HepG2 (cell line): ENCODE measurements at regions not wholly inside any gene's neighbourhood (a gene's known extent, or its start where the extent isn't known, plus 50 kb on each side); places are given as distances from the start of the nearest gene placed in this dataset.
A peak's percentile ranks its signal among the peaks of the same experiment; 100 is the strongest.

Experiments used
- ATAC-seq: fragments of 200-7000 bp; cut with Tn5 transposase; 3 replicates; pipeline ENCODE4 v1.9.1; 2020; ENCODE audit warnings: mild to moderate bottlenecking, moderate library complexity
- BruUV-seq: library from RNA; stranded (reverse); fragments of 400-500 nt; replicated peaks from 2 replicates; lab custom pipeline; 2021; lab: Mats Ljungman, UMichigan
- CTCF ChIA-PET: fragments of 300-600 bp; formaldehyde crosslinking; extraction: SDS; loops from one replicate; lab custom pipeline; 2021; ENCODE audit warnings: low total read pairs, inconsistent platforms, low intra/inter-chr PET ratio; lab: Yijun Ruan, JAX
- POLR2A ChIA-PET: fragments of 350-600 bp; sonication (Branson Sonifier 250); formaldehyde crosslinking; loops from one replicate; lab custom pipeline; 2020; ENCODE audit warnings: antibody characterized with exemption, inconsistent platforms; lab: Yijun Ruan, JAX
- DNase-seq: peaks from one replicate; pipeline ENCODE4 v3.0.0-alpha.2; 2015; ENCODE audit warnings: low spot score
- FAIRE-seq: peaks from 3 replicates; lab custom pipeline; 2011; peaks lifted over from hg19 to GRCh38; lab: Jason Lieb, UNC
- H2AFZ ChIP-seq: one replicate; pipeline ENCODE4 v1.6.1; 2011; ENCODE audit warnings: low read length, inconsistent platforms
- H3K27ac ChIP-seq: fragments of 300-600 bp; 3 replicates; pipeline ENCODE4 v1.8.0; 2011; ENCODE audit warnings: mixed run types, mild to moderate bottlenecking, mixed read lengths, low read length, inconsistent platforms; ENCODE audit not compliant: insufficient read depth; ENCODE audit errors: extremely low read length
- H3K27me3 ChIP-seq, 2 experiments: fragments of 200-600 bp in 1 of 2; 2 replicates in 1 of 2; 3 replicates in 1 of 2; pipeline versions ENCODE4 v1.6.0 to v1.8.0; 2011; ENCODE audit warnings: low read length in 2 of 2, mild to moderate bottlenecking in 2 of 2, moderate library complexity in 2 of 2, inconsistent platforms in 1 of 2; ENCODE audit not compliant: insufficient read depth in 2 of 2, control insufficient read depth in 1 of 2
- H3K36me3 ChIP-seq, 2 experiments: fragments of 200-600 bp in 1 of 2; replicated peaks in 1 of 2; 2 replicates in 1 of 2; 3 replicates in 1 of 2; pipeline versions ENCODE4 v1.5.1 to v1.8.0; 2011; ENCODE audit warnings: low read length in 2 of 2, inconsistent platforms in 1 of 2; ENCODE audit not compliant: insufficient read depth in 2 of 2, control insufficient read depth in 1 of 2
- H3K4me1 ChIP-seq: 2 replicates; pipeline ENCODE4 v1.5.1; 2012; ENCODE audit warnings: low read length, inconsistent platforms; ENCODE audit not compliant: insufficient read depth
- H3K4me2 ChIP-seq: 2 replicates; pipeline ENCODE4 v1.6.0; 2011; ENCODE audit warnings: low read depth, low read length, inconsistent platforms
- H3K4me3 ChIP-seq, 3 experiments: fragments of 200-600 bp in 1 of 3; sonication (generic), shearing (Covaris generic) in 1 of 3; replicated peaks in 1 of 3; 2 replicates each; pipeline ENCODE4 v1.5.1; 2011 to 2016; ENCODE audit warnings: low read length in 3 of 3, inconsistent platforms in 2 of 3, low read depth in 2 of 3, mild to moderate bottlenecking in 2 of 3, control low read depth in 1 of 3, mixed read lengths in 1 of 3; ENCODE audit not compliant: insufficient read depth in 1 of 3
- H3K79me2 ChIP-seq: one replicate; pipeline ENCODE4 v1.6.1; 2011; ENCODE audit warnings: low read length, inconsistent platforms; ENCODE audit not compliant: insufficient read depth
- H3K9ac ChIP-seq: 2 replicates; pipeline ENCODE4 v1.6.0; 2011; ENCODE audit warnings: mild to moderate bottlenecking, low read depth, low read length, inconsistent platforms; ENCODE audit not compliant: insufficient read depth
- H3K9me3 ChIP-seq: 2 replicates; pipeline ENCODE4 v1.5.1; 2012; ENCODE audit warnings: mild to moderate bottlenecking, low read length
- H4K20me1 ChIP-seq: 2 replicates; pipeline ENCODE4 v1.6.0; 2011; ENCODE audit warnings: inconsistent platforms, mild to moderate bottlenecking, low read length, moderate library complexity; ENCODE audit not compliant: insufficient read depth
- CREM ChIP-seq, 2 experiments: sonication (generic) in 1 of 2; formaldehyde crosslinking in 1 of 2; IDR thresholded peaks; 2 replicates each; pipeline versions ENCODE4 v1.4.0 to v1.6.1; 2016 to 2020; ENCODE audit warnings: antibody characterized with exemption in 1 of 2, mild to moderate bottlenecking in 1 of 2, missing genetic modification reagents in 1 of 2
- DMAP1 ChIP-seq: IDR thresholded peaks from 2 replicates; pipeline ENCODE4 v1.6.1; 2016
- HNF4G ChIP-seq, 2 experiments: sonication (generic) in 1 of 2; formaldehyde crosslinking in 1 of 2; IDR thresholded peaks; 2 replicates each; pipeline versions ENCODE4 v1.4.0 to v1.6.1; 2011 to 2020; ENCODE audit warnings: borderline replicate concordance in 2 of 2, low read depth in 2 of 2, mild to moderate bottlenecking in 2 of 2, low read length in 1 of 2, missing genetic modification reagents in 1 of 2, moderate library complexity in 1 of 2
- HOXA3 ChIP-seq: sonication (generic); formaldehyde crosslinking; IDR thresholded peaks from 2 replicates; pipeline ENCODE4 v1.5.0; 2020; ENCODE audit warnings: missing genetic modification reagents
- MEIS1 ChIP-seq: sonication (generic); formaldehyde crosslinking; IDR thresholded peaks from 2 replicates; pipeline ENCODE4 v1.9.0; 2021; ENCODE audit warnings: mild to moderate bottlenecking, missing genetic modification reagents, moderate library complexity, borderline replicate concordance
- SNRNP70 ChIP-seq: fragments of 200-400 bp; formaldehyde crosslinking; IDR thresholded peaks from 2 replicates; pipeline ENCODE4 v1.6.1; 2017; ENCODE audit warnings: mild to moderate bottlenecking, low read depth, low read length, moderate library complexity
- STAG1 ChIP-seq: sonication (generic); formaldehyde crosslinking; IDR thresholded peaks from 2 replicates; pipeline ENCODE4 v1.4.0; 2020; ENCODE audit warnings: missing genetic modification reagents
- ZNF510 ChIP-seq: sonication (generic); formaldehyde crosslinking; IDR thresholded peaks from 2 replicates; pipeline ENCODE4 v1.4.0; 2020; ENCODE audit warnings: low read depth, mild to moderate bottlenecking, missing genetic modification reagents
- ZNF724P ChIP-seq: sonication (generic); formaldehyde crosslinking; IDR thresholded peaks from 2 replicates; pipeline ENCODE4 v1.8.0; 2022; ENCODE audit warnings: missing genetic modification reagents, borderline replicate concordance
- WGBS: methylation state at CpG from one replicate; pipeline ENCODE4 v1.1.6; 2017; ENCODE audit warnings: low lambda C conversion rate; 5-methylcytosine and 5-hydroxymethylcytosine counted together
- in situ Hi-C: cut with HindIII; loops from 2 replicates; pipeline ENCODE4 v1.10.0; 2017; ENCODE audit warnings: low pct_unique_long_range_greater_than_20kb; ENCODE audit not compliant: extremely low pct_ligation_motif_present
- intact Hi-C: fragments of 100-400 bp; cut with micrococcal nuclease; formaldehyde crosslinking; loops from one replicate; pipeline ENCODE4 v1.10.0; 2022; ENCODE audit not compliant: unreplicated experiment
- TF ChIP-seq, protein P1 (sequence below): sonication (generic); formaldehyde crosslinking; IDR thresholded peaks from 2 replicates; pipeline ENCODE4 v1.5.0; 2020; ENCODE audit warnings: mild to moderate bottlenecking, missing genetic modification reagents, borderline replicate concordance

DNA sequence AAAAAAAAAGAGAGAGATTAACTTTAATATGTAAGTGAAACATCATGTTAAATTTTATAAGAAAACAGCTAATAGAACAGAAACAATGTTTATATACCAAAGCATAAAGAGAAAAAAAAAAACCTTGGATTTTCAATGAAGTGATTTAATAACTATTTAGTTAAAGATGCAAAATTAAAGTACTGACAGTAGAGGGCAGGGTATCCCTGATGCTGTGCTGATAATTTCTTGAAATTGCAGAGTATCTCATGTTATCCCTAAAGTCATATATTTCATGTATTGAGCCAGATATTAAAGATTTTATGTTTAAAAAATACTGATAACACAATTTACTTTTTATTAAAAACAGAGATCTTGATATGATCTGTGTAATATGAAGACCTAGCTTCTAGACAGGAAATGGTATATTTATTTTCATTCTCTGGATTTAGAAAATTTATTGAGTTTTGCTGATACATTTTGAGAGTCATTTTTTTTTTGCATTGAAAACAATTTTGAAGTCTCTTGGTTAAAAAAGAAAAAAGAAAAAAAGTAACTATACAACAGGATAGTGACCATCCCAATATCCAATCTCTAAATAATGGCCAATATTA lies 273.2 kb downstream of the USP25 start:
- Histone ChIP-seq H3K27ac (no peak overlapping the region), H3K9me3 (no peaks in the 10 kb centered on the region), H3K36me3 (no peaks in the 10 kb centered on the region), H3K4me3 (no peak overlapping the region), H3K9ac (no peak overlapping the region), H2AFZ (no peak overlapping the region), H3K4me1 (no peaks in the 10 kb centered on the region), H4K20me1 (no peaks in the 10 kb centered on the region), H3K27me3 (no peaks in the 10 kb centered on the region), H3K79me2 (no peaks in the 10 kb centered on the region), H3K4me2 (no peak overlapping the region)
- ATAC-seq (no peak), FAIRE-seq (no peak), DNase-seq (no peak)
- BruUV-seq, result no TSS peak
- intact Hi-C loops, result loop anchor here (5.0 kb wide), 1 partner anchor 329 kb away; no protein-coding TSS in a partner anchor
- POLR2A ChIA-PET, result no interaction called here
- CTCF ChIA-PET, result no interaction called here
- in situ Hi-C loops, result no loop called here
- TF ChIP-seq DMAP1 (no peak), CREM (IDR thresholded peaks at IDR 0.05) (no peak), CREM (CRISPR knock-in tag; IDR thresholded peaks at IDR 0.05) (no peak), MEIS1 (CRISPR knock-in tag) (no peak), ZNF510 (CRISPR knock-in tag) (no peak), STAG1 (CRISPR knock-in tag) (peak; percentile 26)
- TF ChIP-seq, all 625 proteins: peak for 1

DNA sequence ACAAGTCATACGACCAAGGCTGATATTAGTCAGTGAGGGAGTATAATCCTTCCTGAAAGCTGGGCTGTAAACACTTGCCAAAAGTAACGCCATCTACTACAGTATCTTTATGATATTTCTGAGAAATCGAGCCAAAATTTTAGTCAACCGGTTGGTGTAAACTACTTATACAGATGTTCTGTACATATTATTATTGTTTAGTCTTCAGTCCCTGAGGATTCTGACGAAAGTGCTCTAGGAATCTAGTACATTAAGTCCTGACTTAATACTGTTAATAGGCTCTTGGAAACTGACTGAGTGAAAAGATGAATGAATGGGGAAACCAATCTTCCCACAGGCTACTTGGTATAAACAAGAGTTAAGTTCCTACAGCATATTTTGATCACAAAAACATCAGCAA lies 274.3 kb downstream of the USP25 start:
- H3K4me1 ChIP-seq, result no peaks in the 10 kb centered on the region
- CTCF ChIA-PET, result no interaction called here
- POLR2A ChIA-PET, result no interaction called here
- BruUV-seq, result no TSS peak
- WGBS, result 32% methylated on average over 5 of the region's 5 CpGs
- H2AFZ ChIP-seq, result no peak overlapping the region
- no peaks in the 10 kb centered on the region for H3K79me2 ChIP-seq
- H3K27ac ChIP-seq, result no peak overlapping the region
- intact Hi-C loops, result loop anchor here (5.0 kb wide), 1 partner anchor 328 kb away; no protein-coding TSS in a partner anchor
- H3K36me3 ChIP-seq, result no peaks in the 10 kb centered on the region
- ATAC-seq (no peak), FAIRE-seq (no peak), DNase-seq (no peak)
- in situ Hi-C loops, result no loop called here
- no peaks in the 10 kb centered on the region for H3K9me3 ChIP-seq
- H3K4me3 ChIP-seq, result no peak overlapping the region
- no peak overlapping the region for H3K4me2 ChIP-seq
- H4K20me1 ChIP-seq, result no peaks in the 10 kb centered on the region
- no peak overlapping the region for H3K9ac ChIP-seq
- H3K27me3 ChIP-seq, result no peaks in the 10 kb centered on the region; a peak in 1 of 5 replicates
- TF ChIP-seq ZNF724P (CRISPR knock-in tag), result no peak
- TF ChIP-seq, protein P1, sequence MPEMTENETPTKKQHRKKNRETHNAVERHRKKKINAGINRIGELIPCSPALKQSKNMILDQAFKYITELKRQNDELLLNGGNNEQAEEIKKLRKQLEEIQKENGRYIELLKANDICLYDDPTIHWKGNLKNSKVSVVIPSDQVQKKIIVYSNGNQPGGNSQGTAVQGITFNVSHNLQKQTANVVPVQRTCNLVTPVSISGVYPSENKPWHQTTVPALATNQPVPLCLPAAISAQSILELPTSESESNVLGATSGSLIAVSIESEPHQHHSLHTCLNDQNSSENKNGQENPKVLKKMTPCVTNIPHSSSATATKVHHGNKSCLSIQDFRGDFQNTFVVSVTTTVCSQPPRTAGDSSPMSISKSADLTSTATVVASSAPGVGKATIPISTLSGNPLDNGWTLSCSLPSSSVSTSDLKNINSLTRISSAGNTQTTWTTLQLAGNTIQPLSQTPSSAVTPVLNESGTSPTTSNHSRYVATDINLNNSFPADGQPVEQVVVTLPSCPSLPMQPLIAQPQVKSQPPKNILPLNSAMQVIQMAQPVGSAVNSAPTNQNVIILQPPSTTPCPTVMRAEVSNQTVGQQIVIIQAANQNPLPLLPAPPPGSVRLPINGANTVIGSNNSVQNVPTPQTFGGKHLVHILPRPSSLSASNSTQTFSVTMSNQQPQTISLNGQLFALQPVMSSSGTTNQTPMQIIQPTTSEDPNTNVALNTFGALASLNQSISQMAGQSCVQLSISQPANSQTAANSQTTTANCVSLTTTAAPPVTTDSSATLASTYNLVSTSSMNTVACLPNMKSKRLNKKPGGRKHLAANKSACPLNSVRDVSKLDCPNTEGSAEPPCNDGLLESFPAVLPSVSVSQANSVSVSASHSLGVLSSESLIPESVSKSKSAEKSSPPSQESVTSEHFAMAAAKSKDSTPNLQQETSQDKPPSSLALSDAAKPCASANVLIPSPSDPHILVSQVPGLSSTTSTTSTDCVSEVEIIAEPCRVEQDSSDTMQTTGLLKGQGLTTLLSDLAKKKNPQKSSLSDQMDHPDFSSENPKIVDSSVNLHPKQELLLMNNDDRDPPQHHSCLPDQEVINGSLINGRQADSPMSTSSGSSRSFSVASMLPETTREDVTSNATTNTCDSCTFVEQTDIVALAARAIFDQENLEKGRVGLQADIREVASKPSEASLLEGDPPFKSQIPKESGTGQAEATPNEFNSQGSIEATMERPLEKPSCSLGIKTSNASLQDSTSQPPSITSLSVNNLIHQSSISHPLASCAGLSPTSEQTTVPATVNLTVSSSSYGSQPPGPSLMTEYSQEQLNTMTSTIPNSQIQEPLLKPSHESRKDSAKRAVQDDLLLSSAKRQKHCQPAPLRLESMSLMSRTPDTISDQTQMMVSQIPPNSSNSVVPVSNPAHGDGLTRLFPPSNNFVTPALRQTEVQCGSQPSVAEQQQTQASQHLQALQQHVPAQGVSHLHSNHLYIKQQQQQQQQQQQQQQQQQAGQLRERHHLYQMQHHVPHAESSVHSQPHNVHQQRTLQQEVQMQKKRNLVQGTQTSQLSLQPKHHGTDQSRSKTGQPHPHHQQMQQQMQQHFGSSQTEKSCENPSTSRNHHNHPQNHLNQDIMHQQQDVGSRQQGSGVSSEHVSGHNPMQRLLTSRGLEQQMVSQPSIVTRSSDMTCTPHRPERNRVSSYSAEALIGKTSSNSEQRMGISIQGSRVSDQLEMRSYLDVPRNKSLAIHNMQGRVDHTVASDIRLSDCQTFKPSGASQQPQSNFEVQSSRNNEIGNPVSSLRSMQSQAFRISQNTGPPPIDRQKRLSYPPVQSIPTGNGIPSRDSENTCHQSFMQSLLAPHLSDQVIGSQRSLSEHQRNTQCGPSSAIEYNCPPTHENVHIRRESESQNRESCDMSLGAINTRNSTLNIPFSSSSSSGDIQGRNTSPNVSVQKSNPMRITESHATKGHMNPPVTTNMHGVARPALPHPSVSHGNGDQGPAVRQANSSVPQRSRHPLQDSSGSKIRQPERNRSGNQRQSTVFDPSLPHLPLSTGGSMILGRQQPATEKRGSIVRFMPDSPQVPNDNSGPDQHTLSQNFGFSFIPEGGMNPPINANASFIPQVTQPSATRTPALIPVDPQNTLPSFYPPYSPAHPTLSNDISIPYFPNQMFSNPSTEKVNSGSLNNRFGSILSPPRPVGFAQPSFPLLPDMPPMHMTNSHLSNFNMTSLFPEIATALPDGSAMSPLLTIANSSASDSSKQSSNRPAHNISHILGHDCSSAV, result no peak
- no peak for TF ChIP-seq HOXA3
- no peak for TF ChIP-seq SNRNP70
- no peak for TF ChIP-seq HNF4G (IDR thresholded peaks at IDR 0.05; ENCODE audit: borderline replicate concordance, low read depth, low read length)
- no peak for TF ChIP-seq HNF4G (CRISPR knock-in tag; IDR thresholded peaks at IDR 0.05; ENCODE audit: borderline replicate concordance, low read depth)
